Testis (tissue), 2 donors: ENCODE measurements at regions not wholly inside any gene's neighbourhood (a gene's known extent, or its start where the extent isn't known, plus 50 kb on each side); places are given as distances from the start of the nearest gene placed in this dataset.

Experiments used
- DNase-seq: peaks from one replicate; pipeline ENCODE4 v3.0.0-alpha.2; 2019
- H3K27ac ChIP-seq, 2 donors: fragments of 200-600 bp; sonication (generic); one replicate each; pipeline ENCODE4 v1.5.1; 2019
- H3K27me3 ChIP-seq: fragments of 200-600 bp; sonication (generic); one replicate; pipeline ENCODE4 v1.5.1; 2019
- H3K36me3 ChIP-seq: fragments of 200-600 bp; sonication (generic); one replicate; pipeline ENCODE4 v1.5.1; 2017; ENCODE audit warnings: low read depth; ENCODE audit errors: missing control alignments
- H3K4me1 ChIP-seq: fragments of 200-600 bp; sonication (generic); one replicate; pipeline ENCODE4 v1.5.1; 2019
- H3K4me3 ChIP-seq, 2 donors: fragments of 200-600 bp; sonication (generic); one replicate each; pipeline ENCODE4 v1.5.1; 2017 to 2019
- H3K9me3 ChIP-seq: fragments of 200-600 bp; sonication (generic); one replicate; pipeline ENCODE4 v1.5.1; 2017
- POLR2A ChIP-seq: fragments of 450-650 bp; IDR thresholded peaks from one replicate; pipeline ENCODE4 v1.6.1; 2017; ENCODE audit warnings: antibody characterized with exemption, mild to moderate bottlenecking, moderate library complexity
- WGBS, 2 donors: methylation state at CpG; one replicate each; pipeline ENCODE4 v1.1.5; 2018; 5-methylcytosine and 5-hydroxymethylcytosine counted together
- intact Hi-C: fragments of 100-400 bp; cut with DNase I; formaldehyde crosslinking; loops from one replicate; pipeline ENCODE4 v1.15.1; 2023; ENCODE audit warnings: low total_unique reads
- TF ChIP-seq, protein P1 (sequence below), 3 experiments: fragments of 450-650 bp in 2 of 3; fragments of 200-600 bp in 1 of 3; sonication (generic) in 1 of 3; IDR thresholded peaks; one replicate each; pipeline ENCODE4 v1.5.1; 2016 to 2019; ENCODE audit warnings: antibody characterized with exemption in 3 of 3, mild to moderate bottlenecking in 2 of 3, moderate library complexity in 1 of 3

DNA sequence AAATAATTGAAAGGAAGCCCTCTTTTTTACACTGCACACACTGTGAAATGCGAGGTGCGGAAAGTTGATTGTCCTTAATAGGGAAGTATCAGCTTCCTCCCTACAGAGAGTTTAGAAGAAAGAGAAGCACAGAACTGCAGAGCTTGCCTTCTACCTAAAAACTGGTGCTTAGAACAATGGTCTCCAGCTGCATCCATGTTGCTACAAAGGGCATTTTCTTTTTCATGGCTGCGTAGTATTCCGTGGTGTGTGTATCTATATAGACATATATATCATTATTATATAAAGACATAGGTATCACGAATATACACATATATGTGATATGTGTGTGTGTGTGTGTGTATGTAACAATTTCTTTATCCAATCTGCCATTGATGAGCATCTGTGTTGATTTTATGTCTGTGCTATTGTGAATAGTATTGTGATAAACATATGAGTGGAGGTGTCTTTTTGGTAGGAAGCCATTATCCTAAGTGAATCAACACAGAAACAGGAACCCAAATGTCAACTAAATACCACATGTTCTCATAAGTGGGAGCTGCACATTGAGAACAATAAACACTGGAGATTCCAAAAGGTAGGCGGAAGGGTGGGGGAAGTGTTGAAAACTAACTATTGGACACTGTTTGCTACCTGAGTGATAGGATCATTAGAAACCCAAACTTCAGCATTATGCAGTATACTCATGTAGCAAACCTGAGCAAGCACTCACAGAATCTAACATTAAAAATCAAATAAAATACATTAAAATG, 290.0 kb upstream of the RUNX1 start:
- no peaks in the 10 kb centered on the region for H3K4me1 ChIP-seq
- no peak overlapping the region for H3K4me3 ChIP-seq
- intact Hi-C loops, result no loop called here
- TF ChIP-seq, protein P1, sequence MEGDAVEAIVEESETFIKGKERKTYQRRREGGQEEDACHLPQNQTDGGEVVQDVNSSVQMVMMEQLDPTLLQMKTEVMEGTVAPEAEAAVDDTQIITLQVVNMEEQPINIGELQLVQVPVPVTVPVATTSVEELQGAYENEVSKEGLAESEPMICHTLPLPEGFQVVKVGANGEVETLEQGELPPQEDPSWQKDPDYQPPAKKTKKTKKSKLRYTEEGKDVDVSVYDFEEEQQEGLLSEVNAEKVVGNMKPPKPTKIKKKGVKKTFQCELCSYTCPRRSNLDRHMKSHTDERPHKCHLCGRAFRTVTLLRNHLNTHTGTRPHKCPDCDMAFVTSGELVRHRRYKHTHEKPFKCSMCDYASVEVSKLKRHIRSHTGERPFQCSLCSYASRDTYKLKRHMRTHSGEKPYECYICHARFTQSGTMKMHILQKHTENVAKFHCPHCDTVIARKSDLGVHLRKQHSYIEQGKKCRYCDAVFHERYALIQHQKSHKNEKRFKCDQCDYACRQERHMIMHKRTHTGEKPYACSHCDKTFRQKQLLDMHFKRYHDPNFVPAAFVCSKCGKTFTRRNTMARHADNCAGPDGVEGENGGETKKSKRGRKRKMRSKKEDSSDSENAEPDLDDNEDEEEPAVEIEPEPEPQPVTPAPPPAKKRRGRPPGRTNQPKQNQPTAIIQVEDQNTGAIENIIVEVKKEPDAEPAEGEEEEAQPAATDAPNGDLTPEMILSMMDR (IDR thresholded peaks at IDR 0.05), result no peak
- TF ChIP-seq POLR2A, result no peak
- no peaks in the 10 kb centered on the region for H3K27me3 ChIP-seq
- no peak for DNase-seq
- H3K36me3 ChIP-seq, result no peaks in the 10 kb centered on the region
- H3K9me3 ChIP-seq, result no peaks in the 10 kb centered on the region
- 91 to 95% methylated on average over 6 of the region's 6 CpGs for WGBS, 2 donors
- H3K27ac ChIP-seq, result no peak overlapping the region

GRCh38 chr21:35338281-35338680, 289.2 kb upstream of the RUNX1 start:
- no peak overlapping the region for H3K4me3 ChIP-seq
- H3K36me3 ChIP-seq, result no peaks in the 10 kb centered on the region
- 78 to 88% methylated on average over 1 of the region's 1 CpG for WGBS, 2 donors
- no peaks in the 10 kb centered on the region for H3K27me3 ChIP-seq
- no peak for TF ChIP-seq POLR2A
- TF ChIP-seq, protein P1 (IDR thresholded peaks at IDR 0.05), result no peak
- no peaks in the 10 kb centered on the region for H3K4me1 ChIP-seq
- intact Hi-C loops, result no loop called here
- no peak overlapping the region for H3K27ac ChIP-seq
- no peak for DNase-seq
- no peaks in the 10 kb centered on the region for H3K9me3 ChIP-seq

- no peaks in the 10 kb centered on the region for H3K27me3 ChIP-seq
- TF ChIP-seq, protein P1 (IDR thresholded peaks at IDR 0.05), result no peak
- no peak for TF ChIP-seq POLR2A
- 91 to 94% methylated on average over 7 of the region's 7 CpGs for WGBS, 2 donors
- intact Hi-C loops, result no loop called here
- no peak for DNase-seq
- H3K36me3 ChIP-seq, result no peaks in the 10 kb centered on the region
- H3K4me3 ChIP-seq, result no peak overlapping the region
- H3K9me3 ChIP-seq, result no peaks in the 10 kb centered on the region
- H3K27ac ChIP-seq, result no peak overlapping the region
- H3K4me1 ChIP-seq, result no peaks in the 10 kb centered on the region
Observed at GRCh38 chr21:35337573-35337972, 288.5 kb upstream of the RUNX1 start.

GRCh38 chr21:35336534-35336933, 287.4 kb upstream of the RUNX1 start:
- TF ChIP-seq, protein P1 (IDR thresholded peaks at IDR 0.05), result no peak
- TF ChIP-seq POLR2A, result no peak
- WGBS, 2 donors, result 57 to 77% methylated on average over 2 of the region's 2 CpGs
- Histone ChIP-seq H3K27me3 (no peaks in the 10 kb centered on the region), H3K4me1 (no peaks in the 10 kb centered on the region), H3K27ac (no peak overlapping the region), H3K36me3 (no peaks in the 10 kb centered on the region), H3K9me3 (no peaks in the 10 kb centered on the region), H3K4me3 (no peak overlapping the region)
- peak; percentile 66 for DNase-seq
- intact Hi-C loops, result no loop called here

GRCh38 chr21:35335951-35336446, 286.9 kb upstream of the RUNX1 start:
- Histone ChIP-seq H3K27me3 (no peaks in the 10 kb centered on the region), H3K9me3 (no peaks in the 10 kb centered on the region), H3K27ac (no peak overlapping the region), H3K4me3 (no peak overlapping the region), H3K36me3 (no peaks in the 10 kb centered on the region), H3K4me1 (no peaks in the 10 kb centered on the region)
- TF ChIP-seq POLR2A, result no peak
- TF ChIP-seq, protein P1 (IDR thresholded peaks at IDR 0.05), result no peak
- intact Hi-C loops, result no loop called here
- DNase-seq, result no peak
- WGBS, 2 donors, result 95 to 98% methylated on average over 3 of the region's 3 CpGs
